HepG2 (cell line): ENCODE measurements at regions not wholly inside any gene's neighbourhood (a gene's known extent, or its start where the extent isn't known, plus 50 kb on each side); places are given as distances from the start of the nearest gene placed in this dataset.

Experiments used
- CEBPG ChIP-seq: IDR thresholded peaks from 2 replicates; pipeline ENCODE4 v1.6.1; 2016
- EP300 ChIP-seq, 3 experiments: sonication (generic) in 1 of 3; formaldehyde crosslinking in 1 of 3; IDR thresholded peaks; 2 replicates each; pipeline versions ENCODE4 v1.5.1 to v1.6.1; 2011 to 2020; ENCODE audit warnings: low read depth in 2 of 3, low read length in 2 of 3, borderline replicate concordance in 1 of 3, improper control_type of control experiment in 1 of 3, mild to moderate bottlenecking in 1 of 3, missing genetic modification reagents in 1 of 3, moderate library complexity in 1 of 3
- FOXP1 ChIP-seq, 2 experiments: fragments of 450-650 bp in 1 of 2; IDR thresholded peaks; 2 replicates each; pipeline ENCODE4 v1.6.1; 2017 to 2018; ENCODE audit warnings: antibody characterized with exemption in 1 of 2
- JUND ChIP-seq: sonication (generic); formaldehyde crosslinking; IDR thresholded peaks from 2 replicates; pipeline ENCODE4 v1.8.0; 2022; ENCODE audit warnings: mild to moderate bottlenecking, missing genetic modification reagents
- KDM1A ChIP-seq: IDR thresholded peaks from 2 replicates; pipeline ENCODE4 v1.6.1; 2016; ENCODE audit warnings: missing compliant biosample characterization
- PAWR ChIP-seq: sonication (generic); formaldehyde crosslinking; IDR thresholded peaks from 2 replicates; pipeline ENCODE4 v1.4.0; 2020; ENCODE audit warnings: missing genetic modification reagents, mild to moderate bottlenecking, borderline replicate concordance
- RXRB ChIP-seq: IDR thresholded peaks from 2 replicates; pipeline ENCODE4 v1.6.1; 2016; ENCODE audit warnings: borderline replicate concordance, missing genetic modification reagents, missing compliant biosample characterization
- SIN3A ChIP-seq: IDR thresholded peaks from 2 replicates; pipeline ENCODE4 v1.6.1; 2011; ENCODE audit warnings: low read depth, mild to moderate bottlenecking, control low read depth, low read length, borderline replicate concordance
- SOX6 ChIP-seq, 2 experiments: fragments of 450-650 bp in 1 of 2; sonication (generic) in 1 of 2; formaldehyde crosslinking in 1 of 2; IDR thresholded peaks; 2 replicates each; pipeline versions ENCODE4 v1.4.0 to v1.6.1; 2017 to 2020; ENCODE audit warnings: antibody characterized with exemption in 1 of 2, mild to moderate bottlenecking in 1 of 2, missing genetic modification reagents in 1 of 2
- YEATS2 ChIP-seq: sonication (generic); formaldehyde crosslinking; IDR thresholded peaks from 2 replicates; pipeline ENCODE4 v1.4.0; 2020; ENCODE audit warnings: missing genetic modification reagents, borderline replicate concordance
- ZNF337 ChIP-seq: sonication (generic); formaldehyde crosslinking; IDR thresholded peaks from 2 replicates; pipeline ENCODE4 v1.5.1; 2020; ENCODE audit warnings: missing genetic modification reagents, low read depth, mild to moderate bottlenecking, borderline replicate concordance
- ZNF788 ChIP-seq: sonication (generic); formaldehyde crosslinking; IDR thresholded peaks from 2 replicates; pipeline ENCODE4 v1.5.0; 2020; ENCODE audit warnings: mild to moderate bottlenecking, missing genetic modification reagents, borderline replicate concordance
- ZNF816 ChIP-seq: sonication (generic); formaldehyde crosslinking; IDR thresholded peaks from 2 replicates; pipeline ENCODE4 v1.8.0; 2022; ENCODE audit warnings: missing genetic modification reagents, mild to moderate bottlenecking, borderline replicate concordance
- ZSCAN29 ChIP-seq: sonication (generic); formaldehyde crosslinking; conservative IDR thresholded peaks from 2 replicates; pipeline ENCODE4 v1.4.0; 2020; ENCODE audit warnings: mild to moderate bottlenecking, missing genetic modification reagents
- TF ChIP-seq, protein P1 (sequence below): IDR thresholded peaks from 2 replicates; pipeline ENCODE4 v1.6.1; 2012; ENCODE audit warnings: low read depth, low read length, improper control_type of control experiment
- TF ChIP-seq, protein P2 (sequence below): fragments of 450-650 bp; IDR thresholded peaks from 2 replicates; pipeline ENCODE4 v1.6.1; 2017; ENCODE audit warnings: mild to moderate bottlenecking
- TF ChIP-seq, protein P3 (sequence below): sonication (generic); formaldehyde crosslinking; IDR thresholded peaks from 2 replicates; pipeline ENCODE4 v1.8.1; 2023; ENCODE audit warnings: missing genetic modification reagents, inconsistent platforms, borderline replicate concordance

DNA sequence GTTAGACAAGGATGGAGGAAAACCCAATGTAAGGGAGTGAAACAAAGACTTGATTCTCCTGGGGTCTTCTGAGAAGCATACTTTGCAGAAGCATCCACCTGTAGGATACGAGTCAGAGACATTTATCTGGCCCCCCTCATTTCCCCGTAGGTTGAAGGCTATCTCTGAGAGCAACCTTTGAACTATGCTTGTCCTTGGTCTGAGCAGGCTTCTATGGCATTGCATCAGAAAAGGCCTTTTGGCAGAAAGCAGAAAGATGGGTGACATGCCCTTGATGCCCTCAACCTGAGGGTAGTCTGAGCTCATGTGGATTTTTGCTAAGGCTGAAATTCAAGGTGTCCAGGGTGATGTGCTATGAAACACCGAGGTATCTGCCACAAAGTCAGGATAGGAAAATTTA, 131.6 kb upstream of the SGO1 start (continued):
- TF ChIP-seq, protein P1, sequence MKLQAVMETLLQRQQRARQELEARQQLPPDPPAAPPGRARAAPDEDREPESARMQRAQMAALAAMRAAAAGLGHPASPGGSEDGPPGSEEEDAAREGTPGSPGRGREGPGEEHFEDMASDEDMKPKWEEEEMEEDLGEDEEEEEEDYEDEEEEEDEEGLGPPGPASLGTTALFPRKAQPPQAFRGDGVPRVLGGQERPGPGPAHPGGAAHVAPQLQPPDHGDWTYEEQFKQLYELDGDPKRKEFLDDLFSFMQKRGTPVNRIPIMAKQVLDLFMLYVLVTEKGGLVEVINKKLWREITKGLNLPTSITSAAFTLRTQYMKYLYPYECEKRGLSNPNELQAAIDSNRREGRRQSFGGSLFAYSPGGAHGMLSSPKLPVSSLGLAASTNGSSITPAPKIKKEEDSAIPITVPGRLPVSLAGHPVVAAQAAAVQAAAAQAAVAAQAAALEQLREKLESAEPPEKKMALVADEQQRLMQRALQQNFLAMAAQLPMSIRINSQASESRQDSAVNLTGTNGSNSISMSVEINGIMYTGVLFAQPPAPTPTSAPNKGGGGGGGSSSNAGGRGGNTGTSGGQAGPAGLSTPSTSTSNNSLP = no peak
- TF ChIP-seq SIN3A (no peak), CEBPG (CRISPR knock-in tag) (peak; percentile 79), KDM1A (no peak), FOXP1 (IDR thresholded peaks at IDR 0.05) (no peak), FOXP1 (CRISPR knock-in tag; IDR thresholded peaks at IDR 0.05) (no peak), ZNF816 (no peak), EP300 (IDR thresholded peaks at IDR 0.05; ENCODE audit: low read depth in 2 of 2, low read length in 2 of 2) (peak in 1 of 2 experiments; percentile 64; a peak in 1 of 4 replicates), EP300 (CRISPR knock-in tag; IDR thresholded peaks at IDR 0.05; ENCODE audit: borderline replicate concordance) (no peak), ZSCAN29 (no peak), YEATS2 (CRISPR knock-in tag) (no peak), SOX6 (IDR thresholded peaks at IDR 0.05) (no peak), SOX6 (CRISPR knock-in tag; IDR thresholded peaks at IDR 0.05) (peak; percentile 26; the same call in 1 of the 2 replicates), RXRB (CRISPR knock-in tag) (0 out of 2 replicates have a peak, but pooled peaks have one; percentile 23), ZNF788 (peak; percentile 23; the same call in 1 of the 2 replicates), JUND (CRISPR knock-in tag) (no peak), PAWR (no peak), ZNF337 (CRISPR knock-in tag) (no peak)
- TF ChIP-seq, protein P2, sequence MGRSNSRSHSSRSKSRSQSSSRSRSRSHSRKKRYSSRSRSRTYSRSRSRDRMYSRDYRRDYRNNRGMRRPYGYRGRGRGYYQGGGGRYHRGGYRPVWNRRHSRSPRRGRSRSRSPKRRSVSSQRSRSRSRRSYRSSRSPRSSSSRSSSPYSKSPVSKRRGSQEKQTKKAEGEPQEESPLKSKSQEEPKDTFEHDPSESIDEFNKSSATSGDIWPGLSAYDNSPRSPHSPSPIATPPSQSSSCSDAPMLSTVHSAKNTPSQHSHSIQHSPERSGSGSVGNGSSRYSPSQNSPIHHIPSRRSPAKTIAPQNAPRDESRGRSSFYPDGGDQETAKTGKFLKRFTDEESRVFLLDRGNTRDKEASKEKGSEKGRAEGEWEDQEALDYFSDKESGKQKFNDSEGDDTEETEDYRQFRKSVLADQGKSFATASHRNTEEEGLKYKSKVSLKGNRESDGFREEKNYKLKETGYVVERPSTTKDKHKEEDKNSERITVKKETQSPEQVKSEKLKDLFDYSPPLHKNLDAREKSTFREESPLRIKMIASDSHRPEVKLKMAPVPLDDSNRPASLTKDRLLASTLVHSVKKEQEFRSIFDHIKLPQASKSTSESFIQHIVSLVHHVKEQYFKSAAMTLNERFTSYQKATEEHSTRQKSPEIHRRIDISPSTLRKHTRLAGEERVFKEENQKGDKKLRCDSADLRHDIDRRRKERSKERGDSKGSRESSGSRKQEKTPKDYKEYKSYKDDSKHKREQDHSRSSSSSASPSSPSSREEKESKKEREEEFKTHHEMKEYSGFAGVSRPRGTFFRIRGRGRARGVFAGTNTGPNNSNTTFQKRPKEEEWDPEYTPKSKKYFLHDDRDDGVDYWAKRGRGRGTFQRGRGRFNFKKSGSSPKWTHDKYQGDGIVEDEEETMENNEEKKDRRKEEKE = no peak
- TF ChIP-seq, protein P3, sequence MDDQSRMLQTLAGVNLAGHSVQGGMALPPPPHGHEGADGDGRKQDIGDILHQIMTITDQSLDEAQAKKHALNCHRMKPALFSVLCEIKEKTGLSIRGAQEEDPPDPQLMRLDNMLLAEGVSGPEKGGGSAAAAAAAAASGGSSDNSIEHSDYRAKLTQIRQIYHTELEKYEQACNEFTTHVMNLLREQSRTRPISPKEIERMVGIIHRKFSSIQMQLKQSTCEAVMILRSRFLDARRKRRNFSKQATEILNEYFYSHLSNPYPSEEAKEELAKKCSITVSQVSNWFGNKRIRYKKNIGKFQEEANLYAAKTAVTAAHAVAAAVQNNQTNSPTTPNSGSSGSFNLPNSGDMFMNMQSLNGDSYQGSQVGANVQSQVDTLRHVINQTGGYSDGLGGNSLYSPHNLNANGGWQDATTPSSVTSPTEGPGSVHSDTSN = no peak
